Tibial nerve (tissue), 4 donors: ENCODE measurements at regions not wholly inside any gene's neighbourhood (a gene's known extent, or its start where the extent isn't known, plus 50 kb on each side); places are given as distances from the start of the nearest gene placed in this dataset.

Experiments
- DNase-seq, 2 donors: peaks; one replicate each; pipeline ENCODE4 v3.0.0-alpha.2; 2019; ENCODE audit warnings: low spot score in 2 of 2
- H3K27ac ChIP-seq, 4 donors: fragments of 200-600 bp; sonication (generic) in 3 of 4; one replicate each; pipeline ENCODE4 v1.5.1; 2017 to 2019; ENCODE audit warnings: mild to moderate bottlenecking in 1 of 4
- H3K27me3 ChIP-seq, 2 donors: fragments of 200-600 bp; sonication (generic) in 1 of 2; one replicate each; pipeline versions ENCODE4 v1.5.1 to v1.6.0; 2017 to 2019
- H3K36me3 ChIP-seq, 3 donors: fragments of 200-600 bp; sonication (generic); one replicate each; pipeline ENCODE4 v1.5.1; 2018 to 2019
- H3K4me1 ChIP-seq, 4 donors: fragments of 200-600 bp; sonication (generic) in 3 of 4; one replicate each; pipeline ENCODE4 v1.5.1; 2017 to 2019
- H3K4me3 ChIP-seq, 4 donors: fragments of 200-600 bp; sonication (generic) in 3 of 4; one replicate each; pipeline ENCODE4 v1.5.1; 2017 to 2019; ENCODE audit warnings: mild to moderate bottlenecking in 1 of 4, moderate library complexity in 1 of 4
- H3K9me3 ChIP-seq, 4 donors: fragments of 200-600 bp; sonication (generic) in 3 of 4; one replicate each; pipeline ENCODE4 v1.5.1; 2017 to 2019
- EP300 ChIP-seq, 2 donors: sonication (generic); formaldehyde crosslinking; IDR thresholded peaks; one replicate each; pipeline ENCODE4 v1.6.1; 2017; ENCODE audit warnings: antibody characterized with exemption in 2 of 2, mild to moderate bottlenecking in 1 of 2
- POLR2A ChIP-seq, 2 donors: fragments of 450-650 bp; IDR thresholded peaks; one replicate each; pipeline ENCODE4 v1.6.1; 2017; ENCODE audit warnings: antibody characterized with exemption in 2 of 2, mild to moderate bottlenecking in 2 of 2, moderate library complexity in 2 of 2
- WGBS, 2 donors: methylation state at CpG; one replicate each; pipeline ENCODE4 v1.1.5; 2018; 5-methylcytosine and 5-hydroxymethylcytosine counted together
- TF ChIP-seq, protein P1 (sequence below), 5 experiments: fragments of 200-600 bp in 3 of 5; fragments of 450-650 bp in 2 of 5; sonication (generic) in 3 of 5; IDR thresholded peaks; one replicate each; pipeline ENCODE4 v1.5.1; 2016 to 2019; ENCODE audit warnings: antibody characterized with exemption in 5 of 5, mild to moderate bottlenecking in 3 of 5, moderate library complexity in 2 of 5

DNA sequence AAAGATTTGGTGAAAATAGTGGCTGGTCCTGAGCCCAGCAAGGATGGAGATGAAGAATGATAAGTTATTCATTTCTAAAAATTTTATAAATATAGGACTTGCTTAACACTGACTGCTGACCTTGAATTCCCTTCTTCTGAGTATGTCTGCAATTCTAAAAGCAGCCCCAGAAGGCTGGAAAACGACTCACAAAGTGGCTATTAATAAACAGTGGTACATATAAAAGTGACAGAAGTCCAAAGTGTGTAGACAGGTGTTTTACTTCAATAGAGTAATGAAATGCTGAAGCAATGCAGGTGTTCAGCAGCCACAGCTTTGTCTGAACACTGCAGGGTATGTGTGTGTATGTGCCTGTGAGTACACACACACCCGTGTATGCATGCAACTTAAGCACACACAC, 219.0 kb upstream of the NRIP1 start:
- 61 to 62% methylated on average over 2 of the region's 2 CpGs for WGBS, 2 donors
- Histone ChIP-seq H3K4me1 (no peaks in the 10 kb centered on the region), H3K36me3 (no peaks in the 10 kb centered on the region), H3K27me3 (no peaks in the 10 kb centered on the region), H3K4me3 (no peak overlapping the region), H3K9me3 (peaks cover 0 to 5% (median 0%) of the 10 kb centered on the region in 4 donors), H3K27ac (no peak overlapping the region)
- no peak for TF ChIP-seq POLR2A (IDR thresholded peaks at IDR 0.05)
- TF ChIP-seq EP300 (IDR thresholded peaks at IDR 0.05), result no peak
- TF ChIP-seq, protein P1, sequence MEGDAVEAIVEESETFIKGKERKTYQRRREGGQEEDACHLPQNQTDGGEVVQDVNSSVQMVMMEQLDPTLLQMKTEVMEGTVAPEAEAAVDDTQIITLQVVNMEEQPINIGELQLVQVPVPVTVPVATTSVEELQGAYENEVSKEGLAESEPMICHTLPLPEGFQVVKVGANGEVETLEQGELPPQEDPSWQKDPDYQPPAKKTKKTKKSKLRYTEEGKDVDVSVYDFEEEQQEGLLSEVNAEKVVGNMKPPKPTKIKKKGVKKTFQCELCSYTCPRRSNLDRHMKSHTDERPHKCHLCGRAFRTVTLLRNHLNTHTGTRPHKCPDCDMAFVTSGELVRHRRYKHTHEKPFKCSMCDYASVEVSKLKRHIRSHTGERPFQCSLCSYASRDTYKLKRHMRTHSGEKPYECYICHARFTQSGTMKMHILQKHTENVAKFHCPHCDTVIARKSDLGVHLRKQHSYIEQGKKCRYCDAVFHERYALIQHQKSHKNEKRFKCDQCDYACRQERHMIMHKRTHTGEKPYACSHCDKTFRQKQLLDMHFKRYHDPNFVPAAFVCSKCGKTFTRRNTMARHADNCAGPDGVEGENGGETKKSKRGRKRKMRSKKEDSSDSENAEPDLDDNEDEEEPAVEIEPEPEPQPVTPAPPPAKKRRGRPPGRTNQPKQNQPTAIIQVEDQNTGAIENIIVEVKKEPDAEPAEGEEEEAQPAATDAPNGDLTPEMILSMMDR (IDR thresholded peaks at IDR 0.05), result no peak
- DNase-seq, result no peak

DNA sequence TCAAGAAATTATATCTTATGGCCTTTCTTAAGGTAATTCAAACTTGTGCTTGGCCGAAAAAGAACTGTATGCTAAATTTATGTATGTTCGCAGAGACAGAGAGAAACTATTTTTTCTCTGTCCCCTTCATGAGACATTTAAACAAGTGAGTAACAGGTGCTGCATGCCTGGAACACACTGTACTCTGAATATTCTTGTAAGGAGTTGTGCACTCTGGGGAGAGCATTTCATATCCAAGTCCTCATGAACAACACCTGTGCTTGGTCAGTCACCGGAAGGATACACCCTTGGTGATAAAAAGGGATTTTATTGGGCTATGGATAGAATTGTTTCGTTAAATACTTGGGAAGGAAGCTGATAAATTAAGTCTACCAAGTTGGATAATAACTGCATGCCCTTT, 220.8 kb upstream of the NRIP1 start:
- H3K4me1 ChIP-seq, result no peaks in the 10 kb centered on the region
- no peak overlapping the region for H3K4me3 ChIP-seq
- WGBS, 2 donors, result 92 to 95% methylated on average over 4 of the region's 4 CpGs
- no peak overlapping the region for H3K27ac ChIP-seq
- TF ChIP-seq EP300 (IDR thresholded peaks at IDR 0.05) (no peak), POLR2A (IDR thresholded peaks at IDR 0.05) (no peak)
- TF ChIP-seq, protein P1 (IDR thresholded peaks at IDR 0.05), result no peak
- H3K36me3 ChIP-seq, result no peaks in the 10 kb centered on the region
- no peak for DNase-seq
- no peaks in the 10 kb centered on the region for H3K27me3 ChIP-seq
- H3K9me3 ChIP-seq, result peaks cover 0 to 5% (median 0%) of the 10 kb centered on the region in 4 donors

DNA sequence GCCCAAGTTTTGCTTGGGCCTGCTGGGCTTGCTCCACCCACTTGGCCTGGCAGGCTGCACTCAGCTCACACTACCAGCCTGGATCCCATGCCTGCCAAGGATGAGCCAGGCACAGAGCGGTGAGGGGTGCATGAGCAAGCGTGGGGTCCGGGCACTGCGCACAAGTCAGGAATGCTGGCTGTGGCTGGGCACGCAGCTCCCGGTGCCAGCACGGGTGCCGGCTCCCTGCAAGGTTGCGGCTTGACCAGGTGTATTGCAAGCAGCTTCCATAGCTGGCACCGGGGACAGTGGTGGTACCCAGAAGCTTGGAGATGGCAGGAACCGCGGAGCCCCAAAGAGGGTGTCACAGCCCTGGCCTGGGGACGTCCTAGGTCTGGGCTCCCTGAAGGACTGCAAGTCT, 224.4 kb upstream of the NRIP1 start:
- 96 to 98% methylated on average over 12 to 13 of the region's 13 CpGs for WGBS, 2 donors
- no peak for DNase-seq
- TF ChIP-seq POLR2A (IDR thresholded peaks at IDR 0.05), result no peak
- TF ChIP-seq, protein P1 (IDR thresholded peaks at IDR 0.05), result no peak
- TF ChIP-seq EP300 (IDR thresholded peaks at IDR 0.05), result no peak
- Histone ChIP-seq H3K27ac (no peak overlapping the region), H3K4me3 (no peak overlapping the region), H3K36me3 (no peaks in the 10 kb centered on the region), H3K27me3 (no peaks in the 10 kb centered on the region), H3K4me1 (peaks cover 0 to 7% (median 0%) of the 10 kb centered on the region in 4 donors), H3K9me3 (no peaks in the 10 kb centered on the region)

DNA sequence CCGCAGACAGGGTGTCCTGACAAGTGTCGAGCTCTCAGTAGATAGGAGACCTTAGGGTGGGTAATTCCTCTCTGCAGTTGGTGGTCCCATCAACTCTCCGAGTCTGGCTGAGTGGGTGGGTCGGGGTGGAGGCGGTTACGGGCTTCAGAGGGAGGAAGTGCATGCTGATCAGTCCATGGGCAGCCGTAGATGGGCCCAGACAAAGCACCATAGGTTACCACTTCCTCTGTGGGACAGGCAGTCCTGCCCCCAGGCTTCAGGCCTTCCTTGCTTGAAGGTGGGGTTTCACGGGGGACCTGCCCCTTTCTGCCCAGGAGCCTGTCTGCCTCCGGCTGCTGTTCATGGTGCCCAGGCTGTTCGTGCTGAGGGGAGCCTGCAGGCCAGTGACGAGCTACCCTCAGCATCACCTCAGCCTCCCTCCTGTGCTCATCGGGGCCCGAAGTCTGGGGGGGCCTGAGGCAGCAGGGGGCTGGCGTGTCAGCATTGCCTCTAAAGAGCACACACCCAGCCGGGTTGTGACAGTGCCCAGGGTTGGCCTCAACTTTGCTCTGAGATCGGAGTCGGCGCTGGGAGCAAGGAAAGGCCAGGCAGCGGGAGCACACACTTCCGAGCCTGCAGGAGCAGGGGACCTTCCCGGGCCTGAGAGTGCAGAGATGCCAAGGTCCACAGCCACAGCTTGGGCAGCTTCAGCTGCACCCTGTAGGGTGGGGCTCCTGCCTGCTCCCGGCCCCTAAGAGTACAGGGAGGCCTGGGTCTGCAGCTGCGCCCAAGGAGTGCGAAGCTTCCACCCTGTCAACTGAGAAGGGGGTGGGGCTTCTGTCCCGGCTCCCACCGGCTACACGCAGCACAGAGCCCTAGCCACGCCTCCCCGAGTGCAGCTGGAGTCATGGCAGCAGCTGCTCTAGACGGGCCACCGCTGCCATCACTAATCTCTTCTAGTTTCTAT, 225.4 kb upstream of the NRIP1 start:
- H3K27me3 ChIP-seq, result no peaks in the 10 kb centered on the region
- H3K4me3 ChIP-seq, result no peak overlapping the region
- H3K27ac ChIP-seq, result no peak overlapping the region
- H3K9me3 ChIP-seq, result no peaks in the 10 kb centered on the region
- no peaks in the 10 kb centered on the region for H3K36me3 ChIP-seq
- DNase-seq, result no peak
- TF ChIP-seq, protein P1 (IDR thresholded peaks at IDR 0.05), result no peak
- TF ChIP-seq POLR2A (IDR thresholded peaks at IDR 0.05) (no peak), EP300 (IDR thresholded peaks at IDR 0.05) (no peak)
- WGBS, 2 donors, result 72 to 83% methylated on average over 19 to 30 of the region's 31 CpGs
- peaks cover 0 to 7% (median 0%) of the 10 kb centered on the region in 4 donors for H3K4me1 ChIP-seq

DNA sequence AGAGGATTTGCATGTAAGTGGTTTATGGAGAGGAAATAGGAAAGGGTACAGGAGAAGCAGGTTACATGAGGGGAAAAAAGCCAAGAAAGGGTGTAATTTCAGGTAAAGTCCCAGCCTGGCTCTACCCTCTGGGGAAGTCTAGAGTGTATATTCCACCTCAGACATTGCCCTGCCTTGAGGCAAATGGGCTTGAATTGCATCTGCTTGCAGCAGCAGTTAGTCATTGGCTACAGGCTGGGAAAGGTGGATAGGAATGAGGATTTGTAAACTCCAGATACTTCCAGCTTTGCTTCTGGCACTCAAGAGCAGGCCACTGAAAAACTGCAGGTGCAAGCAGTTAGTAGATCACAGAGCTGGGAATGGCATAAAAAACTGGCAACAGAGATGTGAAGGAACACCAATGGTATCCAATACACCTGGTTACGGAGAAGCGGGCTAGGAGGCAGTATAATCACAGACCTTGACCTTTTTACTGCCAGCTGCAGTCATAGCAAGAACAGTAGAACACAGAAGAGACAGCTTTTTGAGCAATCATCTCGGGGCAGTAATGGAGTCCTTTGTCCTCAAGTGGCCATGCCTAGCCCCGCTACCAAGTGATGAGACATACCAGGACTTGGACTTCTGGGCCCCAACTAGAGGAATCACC, 226.9 kb upstream of the NRIP1 start:
- 93 to 94% methylated on average over 4 of the region's 4 CpGs for WGBS, 2 donors
- H3K36me3 ChIP-seq, result no peaks in the 10 kb centered on the region
- DNase-seq, result no peak

More for the DNA sequence above, 226.9 kb upstream of the NRIP1 start:
- no peak overlapping the region for H3K27ac ChIP-seq
- no peak overlapping the region for H3K4me3 ChIP-seq
- TF ChIP-seq, protein P1 (IDR thresholded peaks at IDR 0.05), result no peak
- TF ChIP-seq EP300 (IDR thresholded peaks at IDR 0.05) (no peak), POLR2A (IDR thresholded peaks at IDR 0.05) (no peak)
- H3K4me1 ChIP-seq, result peaks cover 0 to 7% (median 0%) of the 10 kb centered on the region in 4 donors
- no peaks in the 10 kb centered on the region for H3K9me3 ChIP-seq
- no peaks in the 10 kb centered on the region for H3K27me3 ChIP-seq
